GM12878 (cell line): ENCODE measurements at regions not wholly inside any gene's neighbourhood (a gene's known extent, or its start where the extent isn't known, plus 50 kb on each side); places are given as distances from the start of the nearest gene placed in this dataset.

Experiments
- ATAC-seq: fragments of 200-7000 bp; cut with Tn5 transposase; 3 replicates; pipeline ENCODE4 v1.9.1; 2020; ENCODE audit warnings: mild to moderate bottlenecking, moderate library complexity
- BruUV-seq: library from RNA; stranded (reverse); fragments of 400-500 nt; replicated peaks from 2 replicates; lab custom pipeline; 2021; lab: Mats Ljungman, UMichigan
- CTCF ChIA-PET: fragments of 300-600 bp; sonication (Branson Sonifier 250); formaldehyde crosslinking; extraction: SDS; loops from one replicate; lab custom pipeline; 2021; ENCODE audit warnings: inconsistent platforms; lab: Yijun Ruan, JAX
- POLR2A ChIA-PET: fragments of 350-600 bp; formaldehyde crosslinking; extraction: SDS; loops from one replicate; lab custom pipeline; 2021; ENCODE audit warnings: inconsistent platforms; lab: Charles Lee
- RAD21 ChIA-PET: fragments of 300-600 bp; sonication (Branson Sonifier 250); formaldehyde crosslinking; loops from one replicate; lab custom pipeline; 2023; ENCODE audit warnings: antibody characterized with exemption; ENCODE audit not compliant: unreplicated experiment; lab: Charles Lee
- SMC1A ChIA-PET: fragments of 300-600 bp; sonication (Branson Sonifier 250); formaldehyde crosslinking; loops from one replicate; lab custom pipeline; 2023; ENCODE audit not compliant: unreplicated experiment, uncharacterized antibody; lab: Charles Lee
- DNase-seq: peaks from one replicate; pipeline ENCODE4 v3.0.0-alpha.2; 2011; ENCODE audit warnings: low read depth, low spot score
- FAIRE-seq: peaks from 3 replicates; lab custom pipeline; 2011; peaks lifted over from hg19 to GRCh38; lab: Jason Lieb, UNC
- H2AFZ ChIP-seq: 2 replicates; pipeline ENCODE4 v1.6.0; 2011; ENCODE audit warnings: low read depth, low read length, control low read depth; ENCODE audit not compliant: control insufficient read depth
- H3K27ac ChIP-seq: 2 replicates; pipeline ENCODE4 v1.5.1; 2011; ENCODE audit warnings: control low read depth; ENCODE audit not compliant: control insufficient read depth, insufficient read depth
- H3K27me3 ChIP-seq, 2 experiments: replicated peaks in 1 of 2; 2 replicates each; pipeline versions ENCODE4 v1.6.0 to v1.6.1; 2011; ENCODE audit warnings: low read length in 1 of 2; ENCODE audit not compliant: control insufficient read depth in 2 of 2, insufficient read depth in 2 of 2
- H3K36me3 ChIP-seq, 2 experiments: 2 replicates each; pipeline ENCODE4 v1.5.1; 2011; ENCODE audit warnings: low read length in 1 of 2; ENCODE audit not compliant: control insufficient read depth in 2 of 2, insufficient read depth in 2 of 2
- H3K4me1 ChIP-seq: 2 replicates; pipeline ENCODE4 v1.6.1; 2011; ENCODE audit warnings: mild to moderate bottlenecking, low read length, moderate library complexity, mixed read lengths; ENCODE audit not compliant: control insufficient read depth, insufficient read depth
- H3K4me2 ChIP-seq: 2 replicates; pipeline ENCODE4 v1.6.0; 2011; ENCODE audit warnings: control low read depth; ENCODE audit not compliant: control insufficient read depth, insufficient read depth
- H3K4me3 ChIP-seq: fragments of 200-600 bp; sonication (generic); 2 replicates; pipeline ENCODE4 v1.5.1; 2016
- H3K79me2 ChIP-seq: 2 replicates; pipeline ENCODE4 v1.6.0; 2011; ENCODE audit warnings: low read length; ENCODE audit not compliant: control insufficient read depth, insufficient read depth
- H3K9ac ChIP-seq: 2 replicates; pipeline ENCODE4 v1.8.0; 2011; ENCODE audit warnings: low read length, control low read depth, mixed read lengths; ENCODE audit not compliant: control insufficient read depth, insufficient read depth
- H3K9me3 ChIP-seq: replicated peaks from 3 replicates; pipeline ENCODE4 v1.5.1; 2011; ENCODE audit warnings: mild to moderate bottlenecking, low read length; ENCODE audit not compliant: control insufficient read depth, insufficient read depth
- H4K20me1 ChIP-seq: 2 replicates; pipeline ENCODE4 v1.6.0; 2011; ENCODE audit not compliant: control insufficient read depth, insufficient read depth
- BCL3 ChIP-seq: IDR thresholded peaks from 2 replicates; pipeline ENCODE4 v1.6.1; 2011; ENCODE audit warnings: borderline replicate concordance, low read depth, mild to moderate bottlenecking, moderate library complexity, low read length; ENCODE audit not compliant: insufficient read depth, poor library complexity, severe bottlenecking
- BMI1 ChIP-seq: fragments of 450-650 bp; IDR thresholded peaks from 2 replicates; pipeline ENCODE4 v1.6.1; 2016; ENCODE audit warnings: mild to moderate bottlenecking, moderate library complexity, borderline replicate concordance
- EZH2 ChIP-seq: IDR thresholded peaks from 2 replicates; pipeline ENCODE4 v1.6.1; 2012; ENCODE audit warnings: low read depth, mild to moderate bottlenecking, control low read depth, inconsistent platforms, low read length, borderline replicate concordance; ENCODE audit not compliant: control insufficient read depth
- GABPA ChIP-seq: IDR thresholded peaks from 2 replicates; pipeline ENCODE4 v1.6.1; 2014; ENCODE audit warnings: antibody characterized with exemption, low read depth, mild to moderate bottlenecking, inconsistent platforms
- HDAC6 ChIP-seq: fragments of 200-600 bp; sonication (generic); IDR thresholded peaks from one replicate; pipeline ENCODE4 v1.8.0; 2017; ENCODE audit warnings: antibody characterized with exemption; ENCODE audit not compliant: unreplicated experiment
- JUND ChIP-seq: IDR thresholded peaks from 2 replicates; pipeline ENCODE4 v1.6.1; 2012; ENCODE audit warnings: low read depth, mild to moderate bottlenecking, low read length, improper control_type of control experiment, moderate library complexity
- MEF2B ChIP-seq: fragments of 450-650 bp; IDR thresholded peaks from 2 replicates; pipeline ENCODE4 v1.6.1; 2018; ENCODE audit warnings: mild to moderate bottlenecking, moderate library complexity; ENCODE audit not compliant: partially characterized antibody, poor library complexity, severe bottlenecking
- NRF1 ChIP-seq: conservative IDR thresholded peaks from 2 replicates; pipeline ENCODE4 v1.6.1; 2011; ENCODE audit warnings: mild to moderate bottlenecking, low read depth, low read length, improper control_type of control experiment
- RAD21 ChIP-seq: IDR thresholded peaks from 2 replicates; pipeline ENCODE4 v1.6.1; 2011; ENCODE audit warnings: mild to moderate bottlenecking, low read depth, low read length, moderate library complexity; ENCODE audit not compliant: insufficient read depth
- RELA ChIP-seq: fragments of 450-650 bp; IDR thresholded peaks from 2 replicates; pipeline ENCODE4 v1.8.0; 2014; ENCODE audit warnings: borderline replicate concordance; ENCODE audit not compliant: partially characterized antibody
- RUNX3 ChIP-seq: IDR thresholded peaks from 2 replicates; pipeline ENCODE4 v1.6.1; 2012; ENCODE audit warnings: low read length, inconsistent platforms
- SREBF1 ChIP-seq: IDR thresholded peaks from 2 replicates; pipeline ENCODE4 v1.6.1; 2012; ENCODE audit warnings: mild to moderate bottlenecking, low read length
- SREBF2 ChIP-seq: IDR thresholded peaks from 2 replicates; pipeline ENCODE4 v1.6.1; 2012; ENCODE audit warnings: mild to moderate bottlenecking, low read length
- WGBS: methylation state at CpG from one replicate; pipeline ENCODE4 v1.1.6; 2016; ENCODE audit warnings: low lambda C conversion rate; ENCODE audit not compliant: insufficient replicate concordance, insufficient coverage; ENCODE audit errors: missing lambda C conversion rate; 5-methylcytosine and 5-hydroxymethylcytosine counted together
- in situ Hi-C: fragments of 300-500 bp; cut with MboI; formaldehyde crosslinking; loops from 9 replicates; pipeline ENCODE4 v1.14.3; 2018; ENCODE audit warnings: mixed read lengths
- intact Hi-C: fragments of 100-400 bp; cut with micrococcal nuclease; formaldehyde crosslinking; loops from one replicate; pipeline ENCODE4 v1.14.2; 2022; ENCODE audit not compliant: unreplicated experiment
- TF ChIP-seq, protein P1 (sequence below): fragments of 450-650 bp; IDR thresholded peaks from 2 replicates; pipeline ENCODE4 v1.6.1; 2017; ENCODE audit warnings: low read depth, mild to moderate bottlenecking, moderate library complexity
- TF ChIP-seq, protein P2 (sequence below): IDR thresholded peaks from 2 replicates; pipeline ENCODE4 v1.6.1; 2011; ENCODE audit warnings: low read depth, low read length, improper control_type of control experiment, borderline replicate concordance
- TF ChIP-seq, protein P3 (sequence below): fragments of 450-650 bp; IDR thresholded peaks from 2 replicates; pipeline ENCODE4 v1.6.1; 2017; ENCODE audit warnings: mild to moderate bottlenecking

DNA sequence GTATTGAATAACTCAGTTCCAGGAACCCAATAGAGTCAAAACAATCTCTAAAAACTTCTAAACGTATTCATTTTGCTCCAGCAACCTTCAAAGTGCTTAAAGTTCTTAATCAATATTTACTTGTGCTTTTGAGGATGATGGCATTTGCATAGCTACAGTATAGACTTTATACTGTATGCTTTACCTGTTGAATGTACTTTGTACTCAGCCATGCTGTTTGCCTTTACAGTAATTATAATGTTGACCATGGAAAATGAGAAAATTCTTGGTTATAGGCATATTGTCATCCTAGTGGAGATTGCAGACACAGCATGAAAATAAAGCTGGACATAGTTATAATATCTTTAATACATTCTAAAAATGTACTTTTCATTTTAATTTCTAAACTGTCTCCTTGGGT is 762.7 kb upstream of the PHF14 start:
- Histone ChIP-seq H3K79me2 (no peaks in the 10 kb centered on the region), H2AFZ (no peak overlapping the region), H3K36me3 (no peaks in the 10 kb centered on the region), H3K9me3 (no peaks in the 10 kb centered on the region), H4K20me1 (no peaks in the 10 kb centered on the region)
- intact Hi-C loops: no loop called here
- POLR2A ChIA-PET: no interaction called here
- ATAC-seq: no peak
- BruUV-seq: no TSS peak
- TF ChIP-seq NRF1 (no peak), RELA (no peak), SREBF2 (no peak), EZH2 (no peak), MEF2B (no peak), HDAC6 (no peak), RAD21 (no peak), BCL3 (no peak), JUND (no peak), RUNX3 (no peak), GABPA (no peak), SREBF1 (no peak), BMI1 (no peak)
- TF ChIP-seq, protein P1, sequence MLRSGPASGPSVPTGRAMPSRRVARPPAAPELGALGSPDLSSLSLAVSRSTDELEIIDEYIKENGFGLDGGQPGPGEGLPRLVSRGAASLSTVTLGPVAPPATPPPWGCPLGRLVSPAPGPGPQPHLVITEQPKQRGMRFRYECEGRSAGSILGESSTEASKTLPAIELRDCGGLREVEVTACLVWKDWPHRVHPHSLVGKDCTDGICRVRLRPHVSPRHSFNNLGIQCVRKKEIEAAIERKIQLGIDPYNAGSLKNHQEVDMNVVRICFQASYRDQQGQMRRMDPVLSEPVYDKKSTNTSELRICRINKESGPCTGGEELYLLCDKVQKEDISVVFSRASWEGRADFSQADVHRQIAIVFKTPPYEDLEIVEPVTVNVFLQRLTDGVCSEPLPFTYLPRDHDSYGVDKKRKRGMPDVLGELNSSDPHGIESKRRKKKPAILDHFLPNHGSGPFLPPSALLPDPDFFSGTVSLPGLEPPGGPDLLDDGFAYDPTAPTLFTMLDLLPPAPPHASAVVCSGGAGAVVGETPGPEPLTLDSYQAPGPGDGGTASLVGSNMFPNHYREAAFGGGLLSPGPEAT: no peak
- TF ChIP-seq, protein P2, sequence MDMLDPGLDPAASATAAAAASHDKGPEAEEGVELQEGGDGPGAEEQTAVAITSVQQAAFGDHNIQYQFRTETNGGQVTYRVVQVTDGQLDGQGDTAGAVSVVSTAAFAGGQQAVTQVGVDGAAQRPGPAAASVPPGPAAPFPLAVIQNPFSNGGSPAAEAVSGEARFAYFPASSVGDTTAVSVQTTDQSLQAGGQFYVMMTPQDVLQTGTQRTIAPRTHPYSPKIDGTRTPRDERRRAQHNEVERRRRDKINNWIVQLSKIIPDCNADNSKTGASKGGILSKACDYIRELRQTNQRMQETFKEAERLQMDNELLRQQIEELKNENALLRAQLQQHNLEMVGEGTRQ: no peak
- TF ChIP-seq, protein P3, sequence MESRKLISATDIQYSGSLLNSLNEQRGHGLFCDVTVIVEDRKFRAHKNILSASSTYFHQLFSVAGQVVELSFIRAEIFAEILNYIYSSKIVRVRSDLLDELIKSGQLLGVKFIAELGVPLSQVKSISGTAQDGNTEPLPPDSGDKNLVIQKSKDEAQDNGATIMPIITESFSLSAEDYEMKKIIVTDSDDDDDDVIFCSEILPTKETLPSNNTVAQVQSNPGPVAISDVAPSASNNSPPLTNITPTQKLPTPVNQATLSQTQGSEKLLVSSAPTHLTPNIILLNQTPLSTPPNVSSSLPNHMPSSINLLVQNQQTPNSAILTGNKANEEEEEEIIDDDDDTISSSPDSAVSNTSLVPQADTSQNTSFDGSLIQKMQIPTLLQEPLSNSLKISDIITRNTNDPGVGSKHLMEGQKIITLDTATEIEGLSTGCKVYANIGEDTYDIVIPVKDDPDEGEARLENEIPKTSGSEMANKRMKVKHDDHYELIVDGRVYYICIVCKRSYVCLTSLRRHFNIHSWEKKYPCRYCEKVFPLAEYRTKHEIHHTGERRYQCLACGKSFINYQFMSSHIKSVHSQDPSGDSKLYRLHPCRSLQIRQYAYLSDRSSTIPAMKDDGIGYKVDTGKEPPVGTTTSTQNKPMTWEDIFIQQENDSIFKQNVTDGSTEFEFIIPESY: no peak
- TF ChIP-seq, all 136 proteins: peak for 0
- Histone ChIP-seq H3K4me1 (no peaks in the 10 kb centered on the region), H3K9ac (no peak overlapping the region), H3K4me2 (no peak overlapping the region), H3K27ac (no peak overlapping the region), H3K27me3 (no peaks in the 10 kb centered on the region), H3K4me3 (no peak overlapping the region)
- SMC1A ChIA-PET: no interaction called here
- CTCF ChIA-PET: no interaction called here
- in situ Hi-C loops: no loop called here
- WGBS: 0% methylated on average over 1 of the region's 1 CpG
- RAD21 ChIA-PET: no interaction called here
- DNase-seq (no peak), FAIRE-seq (no peak)
